Brain pericyte (primary cell): ENCODE measurements at regions not wholly inside any gene's neighbourhood (a gene's known extent, or its start where the extent isn't known, plus 50 kb on each side); places are given as distances from the start of the nearest gene placed in this dataset.

ENCODE experiments used
- DNase-seq: peaks from one replicate; pipeline ENCODE4 v3.0.0-alpha.2; 2012; ENCODE audit warnings: low read depth, low spot score

DNA sequence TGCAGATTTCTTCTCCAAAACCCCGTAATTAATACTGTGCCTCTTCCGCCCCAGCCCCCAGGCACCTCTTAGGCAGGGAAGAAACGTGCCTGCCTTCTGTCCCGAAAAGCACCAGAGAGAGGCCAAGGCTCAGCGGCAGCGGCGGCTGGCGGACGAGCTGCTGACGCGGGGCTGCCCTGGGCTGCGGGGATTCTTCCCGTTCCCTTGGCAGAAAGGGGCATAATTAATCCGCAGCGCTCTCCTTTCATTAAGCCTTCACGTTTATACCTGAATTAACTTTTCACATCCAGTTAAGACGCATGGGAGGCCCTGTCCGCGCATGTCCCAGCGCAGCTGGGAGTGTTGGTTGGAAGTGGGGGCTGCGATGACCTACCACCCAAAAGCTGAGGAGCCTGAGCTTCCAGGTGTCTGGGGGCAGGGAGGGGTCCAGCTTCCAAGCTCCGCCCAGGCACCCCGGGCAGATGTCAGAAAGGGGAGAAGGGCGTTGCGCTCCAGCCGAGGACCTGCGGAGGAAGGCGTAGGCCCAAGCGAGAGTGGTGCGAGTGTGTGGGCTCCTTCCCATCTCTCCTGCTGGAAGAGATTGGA, 167.4 kb upstream of the LRFN2 start:
- DNase-seq = no peak

DNA sequence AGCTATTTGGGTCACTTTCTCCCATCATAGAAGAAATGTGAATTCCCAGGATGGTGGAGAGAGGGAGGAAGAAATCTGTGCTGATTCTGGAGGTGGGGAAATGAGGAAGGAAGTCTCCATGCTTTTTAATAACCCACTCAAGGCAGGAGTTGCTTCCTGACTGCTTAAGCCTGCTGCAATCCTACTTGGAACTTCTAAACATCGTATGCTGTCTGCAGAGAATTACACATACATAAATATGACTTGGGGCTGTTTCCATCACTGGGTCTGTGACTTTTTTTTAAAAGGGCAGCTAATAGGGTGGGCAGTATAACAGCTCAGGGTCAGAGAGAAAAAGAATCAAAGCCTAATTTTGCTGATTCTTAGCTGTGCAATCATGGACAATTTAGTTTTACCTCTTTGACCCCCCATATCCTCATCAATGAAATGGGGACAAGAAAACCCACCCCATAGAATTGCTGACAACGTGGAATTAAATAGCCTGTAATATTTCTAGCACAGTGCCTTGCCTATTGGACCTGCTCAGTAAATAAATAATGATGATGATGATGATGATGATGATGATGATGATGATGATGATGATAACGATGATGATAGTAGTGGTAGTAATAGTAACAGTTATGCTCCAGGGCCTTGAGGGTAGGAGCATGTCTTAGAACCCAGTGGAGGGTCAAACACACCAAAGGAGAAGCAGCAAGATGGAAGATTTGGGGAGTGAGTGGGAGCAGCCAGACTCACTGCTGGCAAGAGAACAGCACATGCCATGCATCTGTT, 166.7 kb upstream of the LRFN2 start:
- no peak for DNase-seq

DNA sequence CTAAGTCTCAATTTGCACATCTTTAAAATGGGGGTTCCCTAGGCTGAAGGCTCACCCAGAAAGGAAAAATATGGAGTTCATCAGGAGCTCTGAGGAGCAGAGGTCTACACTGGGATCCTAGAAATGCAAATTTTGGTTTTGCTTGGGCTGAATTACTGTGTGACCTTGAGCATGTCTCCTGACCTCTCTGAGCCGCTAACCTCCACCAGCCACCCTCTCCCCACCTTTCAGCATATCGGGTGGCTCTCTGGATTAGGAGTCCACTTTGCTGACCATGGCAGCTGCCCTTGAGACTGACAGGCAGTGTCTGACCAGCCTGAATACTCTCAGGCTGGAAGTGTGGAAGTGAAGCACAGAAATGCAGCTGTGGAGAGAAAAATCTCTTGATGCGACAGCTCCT, 165.9 kb upstream of the LRFN2 start:
- DNase-seq = no peak

DNA sequence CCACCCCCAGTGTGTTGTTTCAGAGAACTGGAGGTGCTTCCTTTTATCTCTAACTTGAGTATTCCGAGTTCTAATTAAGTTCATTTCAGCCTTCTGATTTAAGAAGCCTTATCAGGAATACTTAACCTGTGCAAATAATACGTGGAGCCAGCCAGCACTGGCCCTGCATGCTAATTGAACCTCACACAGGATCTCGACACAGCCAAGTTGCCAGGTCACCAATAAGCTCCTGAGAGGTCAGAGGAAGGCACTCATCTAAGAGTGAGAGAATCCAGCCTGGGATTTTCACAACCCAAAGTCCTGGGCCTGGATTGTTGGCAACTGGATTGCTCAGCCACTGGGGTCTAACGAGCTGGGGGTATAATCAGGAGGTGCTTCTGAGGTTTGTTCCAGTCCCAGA, 157.7 kb upstream of the LRFN2 start:
- DNase-seq = no peak

DNA sequence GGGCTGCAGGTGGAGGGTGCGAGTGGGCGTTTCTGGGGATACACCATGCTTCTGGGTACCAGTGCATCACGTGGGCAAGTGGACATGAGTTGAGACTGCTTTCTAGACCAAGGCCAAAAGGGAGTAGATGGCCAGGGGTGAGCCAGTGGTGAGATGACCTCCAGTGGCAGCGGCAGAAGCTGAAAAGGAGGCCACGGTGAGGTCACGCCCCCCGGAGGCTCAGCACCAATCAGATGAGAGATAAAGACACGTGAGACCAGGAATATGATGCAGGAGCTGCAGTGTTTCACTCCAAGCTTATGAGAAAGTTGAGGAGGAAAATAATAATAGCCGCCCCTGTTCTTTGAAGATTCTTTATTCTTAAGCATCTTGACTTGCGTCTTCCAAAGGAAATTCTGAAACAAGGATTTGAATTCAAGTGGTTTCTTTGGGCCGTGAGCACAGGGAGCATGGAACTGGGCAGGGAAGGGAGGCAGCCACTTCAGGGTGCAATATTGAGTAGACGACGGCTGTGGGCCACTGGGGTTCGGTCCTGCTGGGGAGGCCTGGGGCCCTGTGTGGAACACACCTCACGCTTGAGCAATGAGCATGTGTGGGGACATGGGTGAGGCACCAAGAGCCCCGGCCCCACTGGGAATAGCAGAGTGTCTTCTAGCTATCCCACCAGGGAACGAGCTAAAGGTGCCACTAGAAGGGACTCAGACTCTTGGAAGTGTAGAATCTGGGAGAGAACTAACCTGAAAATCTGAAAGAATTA, 156.7 kb upstream of the LRFN2 start:
- no peak for DNase-seq

DNA sequence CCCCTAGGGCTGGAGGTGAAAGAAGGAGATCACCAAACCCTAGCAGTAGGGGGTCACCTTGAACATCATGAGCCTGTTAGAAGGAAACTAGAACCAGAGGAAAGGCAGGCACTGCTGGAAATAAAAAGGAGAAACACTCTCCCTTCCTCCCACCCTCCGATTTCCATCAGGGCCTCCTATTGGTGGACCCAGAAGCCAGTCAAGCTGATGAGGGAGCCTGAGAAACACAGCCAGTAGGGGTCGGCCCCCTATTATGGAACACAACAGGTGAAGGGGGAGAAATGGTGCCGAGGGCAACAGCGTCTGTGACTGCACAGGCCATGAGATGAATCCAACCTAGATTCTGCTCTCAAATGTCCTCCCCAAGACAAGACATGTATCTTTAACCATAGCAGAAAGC, 156.1 kb upstream of the LRFN2 start:
- DNase-seq = no peak

DNA sequence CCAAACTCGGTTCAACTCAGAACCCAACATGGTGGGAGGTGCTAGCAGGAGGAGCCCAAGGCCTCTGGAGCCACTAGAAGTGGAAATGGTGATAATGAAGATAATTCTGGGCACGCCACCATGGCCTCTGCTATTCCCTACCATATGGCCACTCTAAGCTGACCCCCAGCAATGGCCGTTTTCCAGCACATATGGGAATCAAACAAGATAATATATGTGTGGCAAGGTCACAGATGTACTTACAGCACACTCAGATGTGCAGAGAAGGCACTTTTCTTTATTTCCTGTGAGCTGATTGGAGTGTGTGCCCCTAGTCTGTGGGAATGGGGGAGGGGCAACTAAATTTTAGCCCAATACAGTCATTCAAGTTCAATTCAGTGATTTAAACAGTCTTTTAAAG, 153.4 kb upstream of the LRFN2 start:
- no peak for DNase-seq

DNA sequence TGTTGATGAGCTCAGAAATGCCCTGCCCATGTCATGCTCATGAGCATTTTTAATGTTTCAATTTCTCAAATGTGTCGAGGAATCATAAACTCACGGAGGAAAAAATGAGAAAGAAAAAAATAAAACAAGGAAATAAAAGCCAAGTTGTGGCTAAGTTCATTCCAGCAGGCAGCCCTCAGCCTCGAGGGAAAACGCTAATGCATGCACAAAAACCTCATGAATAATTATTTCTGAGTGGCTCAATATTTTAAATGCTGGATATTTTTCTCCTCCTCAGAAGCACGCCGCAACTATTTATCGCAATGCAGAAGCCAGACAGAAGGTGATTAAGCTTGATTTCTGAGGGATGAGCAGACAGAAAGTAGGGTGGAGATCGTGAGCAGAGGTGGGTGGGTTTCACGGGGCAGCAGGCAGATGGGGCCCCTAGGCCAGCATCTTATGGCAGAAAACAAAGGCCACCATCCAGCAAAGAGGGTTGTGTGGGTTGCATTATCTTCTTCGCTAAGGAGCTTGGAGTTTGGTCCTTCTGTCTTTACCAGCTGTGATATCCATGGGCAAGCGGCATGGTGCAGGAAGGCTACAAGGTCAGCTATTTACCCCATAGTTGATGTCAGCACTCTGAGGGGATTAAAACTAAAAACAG, 151.5 kb upstream of the LRFN2 start:
- DNase-seq = no peak

DNA sequence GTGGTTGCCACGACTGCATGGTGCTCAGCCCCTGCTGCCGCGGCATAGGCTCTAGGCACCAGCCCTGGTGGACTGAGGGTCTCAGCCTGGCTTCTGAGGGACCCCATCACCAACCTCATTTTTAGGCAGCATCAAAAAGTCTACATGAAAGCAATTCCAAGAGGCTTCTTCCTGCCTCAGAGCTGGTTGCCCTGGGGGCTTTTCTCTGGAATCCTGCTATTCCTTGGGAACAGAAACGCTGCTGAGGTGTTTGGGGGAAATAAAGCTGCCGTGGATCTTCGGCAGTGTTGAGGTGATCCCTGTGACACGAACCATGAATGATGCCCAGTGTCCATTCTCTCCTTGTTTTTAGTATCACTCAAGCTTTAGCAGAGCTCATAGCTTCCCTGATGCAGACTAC, 148.4 kb upstream of the LRFN2 start:
- no peak for DNase-seq

DNA sequence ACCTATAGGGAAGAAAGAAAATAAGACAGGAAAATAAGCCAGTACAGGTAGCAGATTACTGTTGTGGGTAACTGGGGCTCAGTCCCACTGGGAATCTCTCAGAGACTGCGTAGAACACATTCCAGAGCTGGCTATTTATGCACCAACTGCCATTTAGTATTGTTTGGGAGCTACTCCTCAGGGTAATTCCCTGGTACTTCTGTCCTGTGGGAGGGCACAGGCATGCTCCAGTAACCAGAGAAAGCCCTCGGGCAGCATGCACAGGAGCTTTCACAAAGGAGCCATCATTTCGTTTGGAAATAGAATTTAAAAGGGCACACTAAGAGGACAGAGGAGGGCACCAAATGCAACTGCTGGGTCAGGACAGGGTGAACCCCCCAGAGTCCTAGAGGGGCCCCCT, 148.0 kb upstream of the LRFN2 start:
- DNase-seq = no peak

DNA sequence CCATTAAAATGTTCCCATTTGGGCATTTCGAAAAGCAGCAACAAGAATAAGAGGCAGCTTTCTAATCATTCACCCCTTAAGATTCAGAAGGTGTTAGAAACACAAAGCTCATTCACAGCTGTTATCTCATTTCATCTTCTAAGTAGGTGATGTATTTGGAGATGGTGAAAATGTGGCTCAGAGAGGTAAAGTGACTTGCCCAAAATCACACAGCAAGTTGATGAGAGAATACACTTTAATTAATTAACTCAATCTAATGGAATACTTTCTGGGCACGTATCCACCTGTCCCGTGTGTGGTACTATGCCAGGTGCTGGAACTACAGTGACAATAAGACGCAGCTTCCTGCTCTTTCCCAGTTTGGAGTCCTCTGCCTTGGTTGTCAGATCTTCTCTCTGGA, 147.4 kb upstream of the LRFN2 start:
- no peak for DNase-seq

DNA sequence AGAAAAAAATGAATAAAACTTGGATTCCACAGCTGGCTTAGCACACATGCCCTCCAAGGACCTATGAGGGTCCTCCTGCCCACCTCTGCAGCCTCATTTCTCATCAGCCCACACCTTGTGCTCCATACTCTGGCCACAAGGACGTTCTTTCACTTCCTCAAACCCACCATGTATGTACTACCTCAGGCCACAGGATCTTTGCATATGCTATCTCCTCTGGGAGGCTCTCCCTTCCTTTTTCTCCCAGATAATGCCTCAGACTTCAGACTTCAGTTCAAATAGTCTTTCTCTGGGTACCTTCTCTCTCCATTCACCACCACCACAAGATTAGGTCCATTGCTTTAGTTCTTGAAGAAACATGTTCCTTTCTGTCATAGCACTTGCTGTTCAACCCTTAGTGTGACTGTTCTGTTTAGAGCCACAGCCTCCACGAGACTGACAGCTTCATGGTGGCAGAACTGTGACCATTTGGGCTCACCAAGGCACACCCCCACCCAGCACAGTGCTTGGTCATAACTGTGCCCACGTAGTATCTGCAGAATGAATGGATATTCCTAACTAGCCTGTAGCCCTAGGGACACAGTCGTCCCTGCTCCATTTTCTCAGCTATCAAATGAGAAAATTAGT, 146.7 kb upstream of the LRFN2 start:
- DNase-seq = no peak

DNA sequence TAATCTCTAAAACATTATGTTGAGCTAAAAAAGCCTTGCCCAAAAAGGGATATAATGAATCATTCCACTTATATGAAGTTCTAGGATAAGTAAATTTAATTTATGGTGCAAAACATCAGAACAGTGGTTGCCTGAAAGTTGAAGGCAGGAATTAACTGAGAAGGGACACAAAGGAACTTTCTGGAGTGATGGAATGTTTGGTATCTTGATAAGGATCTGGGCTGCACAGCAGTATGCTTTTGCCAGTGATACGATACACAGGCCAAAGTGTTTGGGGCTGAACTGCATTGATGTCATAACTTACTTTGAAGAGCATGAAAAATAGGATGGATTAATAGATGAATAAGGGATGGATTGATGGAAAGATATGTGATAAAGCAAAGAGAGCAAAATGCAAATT, 146.1 kb upstream of the LRFN2 start:
- no peak for DNase-seq

DNA sequence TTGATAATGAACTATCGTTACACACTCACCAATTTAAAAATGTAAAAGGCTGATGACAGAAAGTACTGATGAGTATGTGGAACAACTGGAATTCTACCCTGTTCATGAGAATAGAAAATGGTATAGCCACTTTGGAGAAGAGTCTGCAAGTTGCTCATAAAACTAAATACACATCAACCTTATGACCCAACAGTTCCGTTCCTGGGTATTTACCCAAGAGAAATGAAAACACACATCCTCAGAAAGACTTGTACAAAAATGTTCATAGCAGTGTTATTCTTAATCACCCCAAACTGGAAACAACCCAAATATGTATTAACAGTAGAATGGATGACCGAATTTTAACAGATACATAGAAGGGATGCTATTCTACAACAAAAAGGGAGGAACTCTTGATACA, 145.7 kb upstream of the LRFN2 start:
- DNase-seq = peak; percentile 36

DNA sequence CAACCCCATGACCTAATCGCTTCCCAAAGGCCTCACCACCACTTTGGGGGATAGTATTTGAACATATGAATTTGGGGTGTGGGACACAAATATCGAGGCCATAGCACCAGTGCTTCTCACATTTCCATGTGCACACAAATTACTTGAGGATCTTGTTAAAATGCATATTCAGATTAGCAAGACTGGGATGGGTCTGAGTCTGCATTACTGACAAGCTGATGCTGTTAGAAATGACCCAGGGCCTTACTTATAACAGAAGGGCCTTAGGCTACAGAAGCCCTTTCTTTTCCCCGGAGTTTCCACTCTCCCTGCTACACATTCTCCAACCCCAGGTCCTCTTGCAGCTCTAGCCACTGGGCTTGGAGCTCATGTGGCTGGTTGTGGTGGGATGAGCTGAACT, 141.5 kb upstream of the LRFN2 start:
- DNase-seq = no peak

DNA sequence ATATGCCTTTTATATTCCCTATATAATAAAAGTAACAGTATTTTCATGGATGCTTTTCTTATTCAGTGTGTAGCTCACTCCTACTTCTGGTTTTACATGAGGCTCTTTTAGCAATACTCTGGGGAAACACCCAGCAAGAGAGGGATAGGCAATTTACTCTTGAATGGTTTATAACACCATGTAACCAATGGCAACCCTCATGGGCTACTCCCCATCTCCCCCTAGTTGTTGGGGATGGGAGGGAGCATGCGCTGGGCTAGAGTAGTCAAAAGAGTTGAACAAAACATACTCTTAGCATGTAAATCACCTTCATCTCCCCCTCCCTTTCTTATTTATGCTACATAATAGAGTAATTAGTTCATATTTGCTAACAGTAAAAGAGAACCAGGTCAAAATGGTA, 140.1 kb upstream of the LRFN2 start:
- no peak for DNase-seq

DNA sequence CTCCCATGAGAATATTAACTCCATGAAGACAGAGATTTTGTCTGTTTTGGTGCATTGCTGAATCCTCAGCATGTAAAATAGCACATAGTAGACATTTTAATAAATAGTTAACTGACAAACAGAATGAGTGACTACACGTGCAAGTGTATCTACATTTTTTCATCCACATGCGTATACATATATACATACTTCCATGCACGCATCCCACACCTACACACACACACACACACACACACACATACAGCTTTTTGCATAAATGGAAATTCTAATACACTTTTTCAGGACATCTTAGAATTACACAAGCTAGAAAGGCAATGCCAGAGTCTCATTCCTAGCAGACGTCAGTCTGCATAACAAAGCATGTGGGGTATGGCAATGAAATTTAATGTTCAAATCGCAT, 139.7 kb upstream of the LRFN2 start:
- DNase-seq = no peak

DNA sequence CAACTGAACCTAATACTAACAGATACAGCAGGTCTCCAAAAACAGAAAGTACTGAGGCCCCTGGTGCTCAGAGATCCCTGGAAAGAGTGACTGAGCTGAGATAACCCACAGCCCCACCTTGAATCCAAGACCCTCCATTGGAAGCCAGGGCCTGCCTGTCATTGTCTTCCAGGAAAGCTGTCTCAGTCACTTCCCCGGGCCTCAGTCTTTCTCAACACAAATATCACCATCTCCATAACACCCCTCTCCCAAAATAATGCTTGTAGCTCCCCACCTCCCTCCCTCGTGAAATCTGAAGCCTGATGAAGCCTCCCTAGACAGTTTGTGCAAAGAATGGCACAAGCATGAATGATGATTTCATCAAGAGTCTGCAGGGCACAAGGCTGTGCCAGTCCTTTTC, 138.2 kb upstream of the LRFN2 start:
- no peak for DNase-seq

DNA sequence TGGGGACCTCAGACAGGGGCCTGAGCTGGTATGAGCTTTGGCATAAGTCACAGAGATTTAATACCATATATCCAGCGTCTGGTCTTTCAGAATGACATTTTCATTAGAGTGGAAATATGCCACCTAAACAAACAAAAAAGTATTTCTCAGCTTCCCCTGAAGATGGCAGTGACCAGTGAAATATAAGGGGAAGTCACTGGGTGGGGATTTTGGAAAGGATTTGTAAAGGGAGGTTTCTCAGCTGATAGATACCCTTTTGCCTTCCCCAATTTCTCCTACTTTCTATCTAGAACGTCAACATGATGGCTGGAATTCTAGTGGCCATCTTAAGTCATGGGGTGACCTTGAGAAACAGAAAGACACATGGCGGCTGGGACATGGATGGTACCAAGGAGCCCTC, 137.7 kb upstream of the LRFN2 start:
- no peak for DNase-seq

DNA sequence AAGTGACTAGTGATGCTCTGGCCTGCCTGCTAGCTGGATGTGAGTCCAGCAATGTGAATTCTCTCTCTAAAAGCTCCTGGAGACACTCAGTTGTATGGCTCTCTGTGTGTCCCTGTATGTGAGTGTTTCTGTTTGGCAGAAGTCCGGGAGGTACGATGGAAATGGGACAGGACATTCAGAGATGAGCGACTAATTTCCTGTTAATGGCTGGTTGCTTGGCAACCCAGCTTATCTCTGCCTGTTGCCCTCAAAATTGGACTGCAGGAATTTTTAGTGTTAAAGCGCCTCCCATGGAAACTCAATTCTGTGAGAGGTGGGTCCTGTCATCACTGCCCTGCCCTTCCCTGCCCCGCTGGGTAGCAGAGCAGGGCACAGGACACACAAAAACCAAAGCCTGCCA, 136.8 kb upstream of the LRFN2 start:
- no peak for DNase-seq

DNA sequence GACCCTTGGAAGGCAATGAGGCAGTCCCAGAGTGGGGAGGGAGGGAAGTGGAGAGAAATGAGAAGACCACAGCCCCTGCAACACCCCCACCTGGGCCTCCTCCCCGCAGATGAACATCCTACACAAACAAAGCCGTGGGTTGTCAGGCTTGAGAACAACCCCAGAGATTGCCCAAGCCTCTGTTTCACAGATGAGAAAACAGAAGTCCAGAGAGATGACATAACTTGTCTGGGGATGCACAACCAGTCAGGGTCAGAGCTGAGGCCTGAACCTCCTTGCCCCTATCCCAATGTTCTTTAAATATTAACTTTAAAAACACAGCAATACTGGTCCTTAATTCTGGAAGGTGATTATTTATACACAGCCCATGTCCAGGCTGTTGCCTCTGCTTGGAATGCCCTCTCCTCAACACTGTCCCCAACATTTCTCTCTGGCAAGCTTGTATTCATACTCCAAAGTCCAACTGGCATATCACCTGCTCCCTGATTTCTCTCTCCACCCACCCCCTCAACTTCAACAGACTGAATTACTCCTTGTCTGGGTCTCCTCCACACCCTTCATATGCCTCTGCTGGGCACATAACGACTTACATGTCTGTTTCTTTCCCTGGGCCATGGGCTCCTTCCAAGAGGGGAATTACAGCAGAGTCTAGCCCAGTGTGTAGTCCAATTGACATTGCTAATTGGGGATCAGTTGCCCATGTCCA, 135.5 kb upstream of the LRFN2 start:
- DNase-seq = no peak

DNA sequence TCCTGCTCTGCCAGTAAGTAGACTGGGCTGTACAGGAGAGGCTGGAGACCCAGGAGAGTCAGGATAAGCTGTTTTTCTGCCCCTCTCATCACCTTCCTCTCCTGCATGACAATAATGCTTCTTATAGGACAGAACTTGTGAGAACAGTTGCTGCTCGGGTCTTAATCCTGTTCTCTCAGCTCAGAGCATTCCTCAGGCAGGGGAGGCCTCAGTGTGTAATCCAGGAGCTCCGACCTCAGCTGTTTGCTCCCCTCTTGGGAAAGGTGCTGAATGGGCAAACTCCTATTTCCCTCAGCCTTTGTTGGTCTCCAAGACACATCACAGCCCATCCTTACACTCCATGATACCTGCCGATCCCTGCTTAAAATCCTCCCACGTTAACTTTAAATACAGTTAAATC, 134.9 kb upstream of the LRFN2 start:
- DNase-seq = no peak
